Naive thymus-derived CD4-positive, alpha-beta T cell (primary cell): ENCODE measurements at regions not wholly inside any gene's neighbourhood (a gene's known extent, or its start where the extent isn't known, plus 50 kb on each side); places are given as distances from the start of the nearest gene placed in this dataset.
"Not testable (repeated sequence)": the region's sequence is repeated elsewhere in the genome, so short reads cannot be mapped to it uniquely, and the experiment has no call there.

Experiments used
- ATAC-seq: fragments of 150-1000 bp; cut with Tn5 transposase; 2 replicates; pipeline ENCODE4 v1.10.0; 2021; ENCODE audit warnings: mild to moderate bottlenecking, moderate library complexity
- CTCF ChIA-PET: fragments of 350-600 bp; sonication (Branson Sonifier 250); formaldehyde crosslinking; loops from one replicate; lab custom pipeline; 2021; ENCODE audit warnings: antibody characterized with exemption; lab: Charles Lee
- POLR2A ChIA-PET: fragments of 350-600 bp; sonication (Branson Sonifier 250); formaldehyde crosslinking; loops from one replicate; lab custom pipeline; 2021; ENCODE audit warnings: antibody characterized with exemption, inconsistent platforms; lab: Charles Lee
- DNase-seq, 9 donors: peaks; one replicate each; pipeline versions ENCODE4 v3.0.0 to v3.0.0-alpha.2; 2020 to 2022; ENCODE audit warnings: mixed read lengths in 1 of 9
- H3K27ac ChIP-seq: one replicate; pipeline ENCODE4 v1.7.0; 2013; ENCODE audit warnings: mild to moderate bottlenecking, low read depth, low read length, moderate library complexity
- H3K27me3 ChIP-seq, 2 donors: one replicate each; pipeline ENCODE4 v1.7.0; 2013; ENCODE audit warnings: low read length in 2 of 2, mild to moderate bottlenecking in 2 of 2, moderate library complexity in 2 of 2; ENCODE audit not compliant: control insufficient read depth in 2 of 2, insufficient read depth in 2 of 2
- H3K36me3 ChIP-seq, 3 experiments: 1 replicate in 2 of 3; 2 replicates in 1 of 3; pipeline ENCODE4 v1.7.0; 2013; ENCODE audit warnings: low read length in 3 of 3, mild to moderate bottlenecking in 3 of 3, moderate library complexity in 1 of 3; ENCODE audit not compliant: insufficient read depth in 3 of 3, control insufficient read depth in 2 of 3
- H3K4me1 ChIP-seq, 2 donors: one replicate each; pipeline ENCODE4 v1.7.0; 2013; ENCODE audit warnings: low read length in 2 of 2, mild to moderate bottlenecking in 2 of 2, moderate library complexity in 1 of 2; ENCODE audit not compliant: control insufficient read depth in 2 of 2, insufficient read depth in 2 of 2
- H3K4me3 ChIP-seq: 2 replicates; pipeline ENCODE4 v1.7.0; 2013; ENCODE audit warnings: mild to moderate bottlenecking, low read length
- H3K9me3 ChIP-seq, 3 experiments: 1 replicate in 2 of 3; 2 replicates in 1 of 3; pipeline ENCODE4 v1.7.0; 2013; ENCODE audit warnings: low read length in 3 of 3; ENCODE audit not compliant: control insufficient read depth in 2 of 3
- H3K27ac Mint-ChIP-seq, 9 donors: one replicate each; pipeline ENCODE4 v1.8.0; 2020 to 2022; ENCODE audit warnings: mixed read lengths in 9 of 9, mild to moderate bottlenecking in 8 of 9, moderate library complexity in 5 of 9, inconsistent platforms in 2 of 9
- H3K27me3 Mint-ChIP-seq, 5 donors: one replicate each; pipeline ENCODE4 v1.8.0; 2021 to 2022; ENCODE audit warnings: mixed read lengths in 5 of 5, mild to moderate bottlenecking in 1 of 5
- H3K36me3 Mint-ChIP-seq, 5 donors: one replicate each; pipeline ENCODE4 v1.8.0; 2020 to 2022; ENCODE audit warnings: mixed read lengths in 5 of 5, mild to moderate bottlenecking in 3 of 5, inconsistent platforms in 1 of 5
- H3K4me1 Mint-ChIP-seq, 7 donors: one replicate each; pipeline ENCODE4 v1.8.0; 2020 to 2022; ENCODE audit warnings: mixed read lengths in 7 of 7, mild to moderate bottlenecking in 3 of 7, inconsistent platforms in 1 of 7
- H3K4me3 Mint-ChIP-seq, 10 donors: one replicate each; pipeline ENCODE4 v1.8.0; 2020 to 2022; ENCODE audit warnings: mild to moderate bottlenecking in 10 of 10, mixed read lengths in 10 of 10, moderate library complexity in 6 of 10, inconsistent platforms in 2 of 10
- H3K9me3 Mint-ChIP-seq, 11 donors: one replicate each; pipeline ENCODE4 v1.8.0; 2020 to 2022; ENCODE audit warnings: mixed read lengths in 11 of 11, mild to moderate bottlenecking in 4 of 11, inconsistent platforms in 1 of 11, moderate library complexity in 1 of 11
- intact Hi-C, 2 donors: fragments of 100-400 bp; cut with micrococcal nuclease; formaldehyde crosslinking; loops; one replicate each; pipeline ENCODE4 v1.15.1; 2023

GRCh38 chr12:20096430-20096829, 271.9 kb upstream of the PDE3A start:
- Histone ChIP-seq H3K27ac (no peak overlapping the region), H3K27me3 (no peaks in the 10 kb centered on the region), H3K9me3 (no peaks in the 10 kb centered on the region), H3K4me1 (no peaks in the 10 kb centered on the region), H3K4me3 (no peak overlapping the region), H3K36me3 (no peaks in the 10 kb centered on the region)
- no peaks in the 10 kb centered on the region for H3K36me3 Mint-ChIP-seq
- peaks cover 0 to 3% (median 0%) of the 10 kb centered on the region in 11 donors for H3K9me3 Mint-ChIP-seq
- H3K27ac Mint-ChIP-seq: no peak overlapping the region
- intact Hi-C loops: no loop called here
- no peak for ATAC-seq
- CTCF ChIA-PET: no interaction called here
- DNase-seq: no peak
- no peaks in the 10 kb centered on the region for H3K27me3 Mint-ChIP-seq
- no peak overlapping the region for H3K4me3 Mint-ChIP-seq
- no peaks in the 10 kb centered on the region for H3K4me1 Mint-ChIP-seq
- POLR2A ChIA-PET: no interaction called here

GRCh38 chr12:20097626-20098025, 270.7 kb upstream of the PDE3A start:
- ChIA-PET POLR2A (no interaction called here), CTCF (no interaction called here)
- H3K27me3 Mint-ChIP-seq: no peaks in the 10 kb centered on the region
- DNase-seq: no peak
- no peak overlapping the region for H3K4me3 ChIP-seq
- H3K36me3 Mint-ChIP-seq: no peaks in the 10 kb centered on the region
- no peak overlapping the region for H3K4me3 Mint-ChIP-seq
- no peaks in the 10 kb centered on the region for H3K4me1 Mint-ChIP-seq
- no peak overlapping the region for H3K27ac ChIP-seq
- no peaks in the 10 kb centered on the region for H3K9me3 ChIP-seq
- H3K36me3 ChIP-seq: no peaks in the 10 kb centered on the region
- H3K4me1 ChIP-seq: no peaks in the 10 kb centered on the region
- no peaks in the 10 kb centered on the region for H3K27me3 ChIP-seq
- H3K27ac Mint-ChIP-seq: no peak overlapping the region
- intact Hi-C loops: no loop called here
- no peak for ATAC-seq
- H3K9me3 Mint-ChIP-seq: peaks cover 0 to 5% (median 0%) of the 10 kb centered on the region in 11 donors

- Mint-ChIP-seq H3K27ac (no peak overlapping the region), H3K36me3 (no peaks in the 10 kb centered on the region), H3K9me3 (peaks cover 0 to 5% (median 0%) of the 10 kb centered on the region in 11 donors), H3K4me3 (no peak overlapping the region), H3K4me1 (no peaks in the 10 kb centered on the region), H3K27me3 (no peaks in the 10 kb centered on the region)
- intact Hi-C loops: no loop called here
- H3K4me3 ChIP-seq: no peak overlapping the region
- no peaks in the 10 kb centered on the region for H3K36me3 ChIP-seq
- no peaks in the 10 kb centered on the region for H3K27me3 ChIP-seq
- ChIA-PET CTCF (no interaction called here), POLR2A (no interaction called here)
- H3K9me3 ChIP-seq: no peaks in the 10 kb centered on the region
- ATAC-seq (no peak), DNase-seq (no peak)
- no peaks in the 10 kb centered on the region for H3K4me1 ChIP-seq
- H3K27ac ChIP-seq: no peak overlapping the region
Measured at GRCh38 chr12:20099395-20100183, 268.7 kb upstream of the PDE3A start.

GRCh38 chr12:20101046-20101445, 267.3 kb upstream of the PDE3A start:
- ChIA-PET POLR2A (no interaction called here), CTCF (no interaction called here)
- H3K27me3 ChIP-seq: no peaks in the 10 kb centered on the region
- ATAC-seq (no peak), DNase-seq (no peak)
- no peak overlapping the region for H3K27ac Mint-ChIP-seq
- no peak overlapping the region for H3K4me3 Mint-ChIP-seq
- H3K4me1 ChIP-seq: no peaks in the 10 kb centered on the region
- H3K27me3 Mint-ChIP-seq: no peaks in the 10 kb centered on the region
- no peaks in the 10 kb centered on the region for H3K36me3 ChIP-seq
- H3K9me3 ChIP-seq: no peaks in the 10 kb centered on the region
- no peak overlapping the region for H3K4me3 ChIP-seq
- H3K27ac ChIP-seq: no peak overlapping the region
- H3K36me3 Mint-ChIP-seq: no peaks in the 10 kb centered on the region
- H3K9me3 Mint-ChIP-seq: peaks cover 0 to 5% (median 0%) of the 10 kb centered on the region in 11 donors
- intact Hi-C loops: no loop called here
- H3K4me1 Mint-ChIP-seq: no peaks in the 10 kb centered on the region

GRCh38 chr12:20105943-20106342, 262.4 kb upstream of the PDE3A start:
- ATAC-seq: no peak

GRCh38 chr12:20109676-20110075, 258.7 kb upstream of the PDE3A start:
- no peaks in the 10 kb centered on the region for H3K36me3 Mint-ChIP-seq
- no peak for ATAC-seq
- ChIA-PET CTCF (no interaction called here), POLR2A (no interaction called here)
- Histone ChIP-seq H3K9me3 (no peaks in the 10 kb centered on the region), H3K4me1 (no peaks in the 10 kb centered on the region), H3K4me3 (no peak overlapping the region), H3K27ac (no peak overlapping the region), H3K27me3 (no peaks in the 10 kb centered on the region), H3K36me3 (no peaks in the 10 kb centered on the region)
- intact Hi-C loops: no loop called here
- H3K4me1 Mint-ChIP-seq: no peaks in the 10 kb centered on the region
- no peak overlapping the region for H3K27ac Mint-ChIP-seq
- H3K27me3 Mint-ChIP-seq: no peaks in the 10 kb centered on the region
- DNase-seq: no peak
- H3K9me3 Mint-ChIP-seq: peaks cover 0 to 14% (median 3%) of the 10 kb centered on the region in 11 donors
- H3K4me3 Mint-ChIP-seq: no peak overlapping the region

More at GRCh38 chr12:20105943-20106342, 262.4 kb upstream of the PDE3A start:
- ChIA-PET CTCF (no interaction called here), POLR2A (no interaction called here)
- no peaks in the 10 kb centered on the region for H3K27me3 Mint-ChIP-seq
- no peak for DNase-seq
- no peaks in the 10 kb centered on the region for H3K36me3 Mint-ChIP-seq
- H3K4me1 Mint-ChIP-seq: no peaks in the 10 kb centered on the region
- no peaks in the 10 kb centered on the region for H3K27me3 ChIP-seq
- no peak overlapping the region for H3K27ac ChIP-seq
- H3K4me3 Mint-ChIP-seq: no peak overlapping the region
- peaks cover 0 to 4% (median 2%) of the 10 kb centered on the region in 11 donors for H3K9me3 Mint-ChIP-seq
- H3K9me3 ChIP-seq: no peaks in the 10 kb centered on the region
- no peaks in the 10 kb centered on the region for H3K36me3 ChIP-seq
- no peak overlapping the region for H3K4me3 ChIP-seq
- no peaks in the 10 kb centered on the region for H3K4me1 ChIP-seq
- H3K27ac Mint-ChIP-seq: no peak overlapping the region
- intact Hi-C loops: no loop called here

- intact Hi-C loops: not testable (repeated sequence)
Measured at GRCh38 chr12:20115371-20115770, 253.0 kb upstream of the PDE3A start.

More at GRCh38 chr12:20115371-20115770, 253.0 kb upstream of the PDE3A start:
- H3K9me3 Mint-ChIP-seq: peaks cover 1 to 20% (median 6%) of the 10 kb centered on the region in 11 donors
- H3K27ac ChIP-seq, H3K36me3 ChIP-seq, H3K27ac Mint-ChIP-seq, DNase-seq, H3K27me3 ChIP-seq, H3K36me3 Mint-ChIP-seq, ATAC-seq, H3K27me3 Mint-ChIP-seq, H3K4me3 Mint-ChIP-seq, H3K9me3 ChIP-seq, CTCF ChIA-PET, H3K4me3 ChIP-seq, H3K4me1 Mint-ChIP-seq, H3K4me1 ChIP-seq, POLR2A ChIA-PET: not testable (repeated sequence)
